GM18505 (cell line): ENCODE measurements at regions not wholly inside any gene's neighbourhood (a gene's known extent, or its start where the extent isn't known, plus 50 kb on each side); places are given as distances from the start of the nearest gene placed in this dataset.
"Not testable (repeated sequence)": the region's sequence is repeated elsewhere in the genome, so short reads cannot be mapped to it uniquely, and the experiment has no call there.

Experiments
- ATAC-seq: cut with Tn5 transposase; IDR thresholded peaks from one replicate; pipeline ENCODE4 v1.9.1; 2021; ENCODE audit not compliant: unreplicated experiment
- POLR2A ChIP-seq: IDR thresholded peaks from 4 replicates; pipeline ENCODE4 v1.6.1; 2011; ENCODE audit warnings: borderline replicate concordance; ENCODE audit not compliant: insufficient read depth, insufficient read length; ENCODE audit errors: extremely low read depth

DNA sequence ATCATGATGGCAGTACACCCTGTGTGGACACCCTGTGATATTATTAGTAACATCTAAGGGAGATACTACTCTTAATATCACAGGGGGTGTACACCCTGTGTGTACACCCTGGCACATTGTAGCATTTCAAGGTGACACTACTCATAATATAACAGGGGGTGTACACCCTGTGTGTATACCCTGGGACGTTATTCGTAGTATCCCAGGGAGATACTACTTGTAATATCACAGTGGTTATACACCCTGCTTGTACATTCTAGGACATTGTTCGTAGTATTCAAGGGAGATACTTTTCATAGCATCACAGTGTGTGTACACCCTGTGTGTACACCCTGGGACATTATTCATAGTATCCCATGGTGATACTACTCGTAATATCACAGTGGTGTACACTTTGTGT, 67.4 kb upstream of the CNIH3 start:
- no peak for ATAC-seq
- no peak for TF ChIP-seq POLR2A

DNA sequence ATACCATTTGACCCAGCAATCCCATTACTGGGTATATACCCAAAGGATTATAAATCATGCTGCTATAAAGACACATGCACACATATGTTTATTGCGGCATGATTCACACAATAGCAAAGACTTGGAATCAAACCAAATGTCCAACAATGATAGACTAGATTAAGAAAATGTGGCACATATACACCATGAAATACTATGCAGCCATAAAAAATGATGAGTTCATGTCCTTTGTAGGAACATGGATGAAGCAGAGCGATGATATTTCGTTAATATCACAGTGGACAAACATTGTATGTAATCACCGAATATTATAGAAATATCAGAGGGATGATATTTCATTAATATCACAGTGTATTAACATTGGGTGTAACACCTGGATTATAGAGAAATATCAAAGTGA, 64.9 kb upstream of the CNIH3 start:
- not testable (repeated sequence) for ATAC-seq

DNA sequence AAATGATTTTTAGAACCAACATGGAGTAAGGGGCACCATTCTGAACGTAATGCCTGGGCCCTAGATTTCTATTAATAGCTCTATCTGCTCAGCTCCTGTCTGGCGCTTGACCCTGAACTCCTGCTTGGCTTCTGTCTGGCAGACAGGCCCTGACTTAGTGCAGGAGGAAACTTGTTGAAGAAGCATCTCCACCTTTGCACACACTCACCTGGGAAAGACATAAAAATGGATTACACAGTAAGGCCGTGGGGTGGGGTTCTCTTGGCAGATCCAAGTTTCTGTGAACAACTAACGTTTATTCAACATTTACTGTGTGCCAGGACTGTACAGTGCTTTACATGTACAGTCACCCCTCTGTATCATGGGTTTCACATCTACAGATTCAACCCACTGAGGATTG, 62.1 kb upstream of the CNIH3 start:
- no peak for TF ChIP-seq POLR2A
- no peak for ATAC-seq

DNA sequence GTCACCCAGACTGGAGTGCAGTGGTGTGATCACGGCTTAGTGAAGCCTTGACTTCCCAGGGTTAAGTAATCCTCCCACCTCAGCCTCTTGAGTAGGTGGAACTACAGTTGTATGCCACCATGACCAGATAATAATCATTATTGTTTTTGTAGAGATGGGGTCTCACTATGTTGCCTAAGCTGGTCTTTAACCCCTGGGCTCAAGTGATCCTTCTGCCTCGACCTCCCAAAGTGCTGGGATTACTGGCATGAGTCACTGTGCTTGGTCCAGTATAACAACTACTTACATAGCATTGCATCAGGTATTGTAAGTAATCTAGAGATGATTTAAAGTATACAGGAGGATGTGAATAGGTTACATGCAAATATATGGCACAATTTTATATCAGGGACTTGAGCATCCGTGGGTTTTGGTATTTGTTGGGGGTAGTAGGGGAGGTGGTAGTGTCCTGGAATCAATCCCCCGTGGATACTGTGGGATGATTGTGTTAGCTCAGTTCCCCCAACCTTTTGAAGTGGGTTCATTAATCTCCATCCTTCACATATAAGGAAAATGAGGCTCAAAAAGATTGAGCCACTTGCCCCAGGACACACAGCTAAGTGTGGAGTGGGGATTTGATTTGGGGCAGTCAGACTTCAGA, 61.4 kb upstream of the CNIH3 start:
- ATAC-seq: no peak
- no peak for TF ChIP-seq POLR2A

DNA sequence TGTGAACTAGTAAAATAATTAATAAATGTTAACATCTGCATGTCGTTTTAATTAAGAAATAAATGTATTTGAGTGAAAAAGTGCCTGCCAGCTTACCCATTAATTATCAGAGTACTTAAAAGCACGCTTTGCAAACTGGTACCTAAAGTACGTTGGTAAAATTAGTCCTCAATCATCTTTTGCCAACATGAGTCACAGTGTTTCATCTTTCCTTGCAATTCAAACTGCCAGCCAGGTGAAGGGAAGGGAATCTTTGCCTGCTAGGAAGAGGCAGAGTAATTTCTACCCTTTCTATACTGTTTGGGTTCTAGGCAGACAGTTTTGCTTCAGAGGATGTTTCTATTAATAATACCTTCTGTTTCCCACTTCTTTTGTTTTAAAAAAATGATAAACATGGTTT, 57.2 kb upstream of the CNIH3 start:
- no peak for TF ChIP-seq POLR2A
- no peak for ATAC-seq

DNA sequence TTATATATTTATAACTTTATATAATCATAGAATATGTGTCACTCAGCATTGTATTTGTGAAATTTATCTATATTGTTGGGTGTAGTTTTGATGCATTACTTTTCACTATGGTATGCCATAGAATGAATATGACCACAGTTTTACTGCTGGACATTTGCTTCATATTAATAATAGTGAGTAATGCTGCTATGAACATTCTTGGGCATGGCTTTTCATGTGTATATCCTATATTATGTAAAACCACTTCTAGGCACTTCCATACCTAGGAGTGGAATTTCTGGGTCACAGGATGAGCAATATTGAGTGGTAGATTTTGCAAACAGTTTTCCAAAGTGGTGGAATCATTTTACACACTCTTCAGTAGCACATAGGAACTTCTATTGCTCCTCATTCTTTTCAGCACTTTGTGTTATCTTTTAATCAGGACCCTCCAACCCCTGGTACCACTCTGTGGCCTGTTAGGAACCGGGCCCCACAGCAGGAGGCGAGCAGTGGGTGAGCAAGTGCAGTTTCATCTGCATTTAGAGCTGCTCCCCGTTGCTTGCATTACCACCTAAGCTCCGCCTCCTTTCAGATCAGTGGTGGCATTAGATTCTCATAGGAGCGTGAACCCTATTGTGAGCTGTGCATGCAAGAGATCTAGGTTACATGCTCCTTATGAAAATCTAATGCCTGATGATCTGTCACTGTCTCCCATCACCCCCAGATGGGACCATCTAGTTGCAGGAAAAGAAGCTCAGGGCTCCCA, 56.0 kb upstream of the CNIH3 start:
- no peak for ATAC-seq
- TF ChIP-seq POLR2A: no peak

DNA sequence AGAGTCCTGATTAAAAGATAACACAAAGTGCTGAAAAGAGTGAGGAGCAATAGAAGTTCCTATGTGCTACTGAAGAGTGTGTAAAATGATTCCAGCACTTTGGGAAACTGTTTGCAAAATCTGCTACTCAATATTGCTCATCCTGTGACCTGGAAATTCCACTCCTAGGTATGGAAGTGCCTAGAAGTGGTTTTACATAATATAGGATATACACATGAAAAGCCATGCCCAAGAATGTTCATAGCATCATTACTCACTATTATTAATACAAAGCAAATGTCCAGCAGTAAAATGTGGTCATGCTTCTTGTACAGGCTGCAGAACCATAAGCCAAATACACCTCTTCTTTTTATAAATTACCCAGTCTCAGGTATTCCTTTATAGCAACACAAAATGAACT, 53.2 kb upstream of the CNIH3 start:
- not testable (repeated sequence) for ATAC-seq

DNA sequence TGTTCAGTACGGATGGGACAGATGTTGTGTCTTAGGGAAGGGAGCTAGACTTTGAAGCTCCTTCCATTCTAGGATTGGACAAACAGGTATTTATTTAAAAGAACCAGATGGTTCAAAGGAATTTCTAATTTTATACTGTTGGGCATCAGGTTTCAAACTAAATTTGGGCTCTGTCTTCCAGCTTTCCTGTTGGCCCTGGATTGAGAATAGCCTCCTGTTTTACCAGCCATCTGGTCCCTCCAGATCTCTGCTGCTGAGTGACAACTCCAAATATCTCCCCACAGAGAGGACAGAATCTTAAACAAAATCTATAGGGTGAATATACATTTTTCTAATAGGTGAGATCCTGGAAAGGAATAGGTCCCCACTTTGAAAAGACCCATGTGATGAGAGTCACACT, 52.5 kb upstream of the CNIH3 start:
- ATAC-seq: no peak
- TF ChIP-seq POLR2A: no peak

DNA sequence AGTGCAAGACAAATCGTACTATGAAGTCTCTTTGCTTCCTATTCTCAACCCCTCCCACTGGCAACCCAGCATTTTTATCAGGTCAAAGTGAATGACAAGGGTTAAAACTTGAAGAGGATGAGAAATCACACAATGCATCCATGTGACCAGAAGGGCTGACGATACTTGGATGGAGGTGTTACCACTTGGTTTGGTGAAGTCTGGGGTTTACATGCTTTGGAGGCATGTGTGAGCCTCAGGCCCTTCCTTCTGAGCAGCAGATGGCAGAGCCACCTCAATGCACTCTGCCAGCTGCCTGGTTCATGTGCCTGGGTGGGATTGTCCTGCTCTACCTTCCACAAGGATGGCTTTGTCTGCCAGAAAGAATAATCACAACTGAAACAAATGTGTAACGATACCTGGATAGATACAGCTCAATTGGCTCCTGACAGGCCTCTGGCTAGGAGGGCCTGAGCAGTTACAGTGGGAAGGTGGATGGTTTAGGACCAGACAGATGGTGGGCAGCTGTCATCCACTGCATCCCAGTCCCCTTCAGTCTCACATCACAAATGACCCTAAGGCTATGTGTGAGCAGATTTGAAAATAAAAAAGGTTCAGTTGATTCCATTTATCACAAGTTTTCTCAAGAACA, 51.5 kb upstream of the CNIH3 start:
- no peak for ATAC-seq
- TF ChIP-seq POLR2A: no peak

DNA sequence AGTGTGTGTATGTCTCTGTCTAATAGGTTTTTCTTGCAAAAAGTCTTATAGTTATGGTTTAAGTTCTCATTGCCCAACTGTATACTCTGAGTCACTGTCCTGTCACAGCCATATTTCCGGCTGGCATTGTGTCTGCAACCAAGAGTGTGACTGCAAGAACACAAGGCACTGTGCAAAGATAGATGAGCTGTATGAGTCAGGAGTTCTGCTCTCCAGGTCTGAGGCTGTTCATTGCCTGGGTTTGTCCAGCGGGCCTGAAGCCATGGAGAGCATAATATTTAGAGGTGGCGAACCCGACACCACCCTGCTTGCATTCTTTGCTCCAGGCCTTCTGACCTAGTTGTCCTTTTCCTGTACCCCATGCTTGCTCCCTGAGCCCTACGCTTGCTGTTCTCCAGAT, 50.9 kb upstream of the CNIH3 start:
- TF ChIP-seq POLR2A: no peak
- no peak for ATAC-seq

DNA sequence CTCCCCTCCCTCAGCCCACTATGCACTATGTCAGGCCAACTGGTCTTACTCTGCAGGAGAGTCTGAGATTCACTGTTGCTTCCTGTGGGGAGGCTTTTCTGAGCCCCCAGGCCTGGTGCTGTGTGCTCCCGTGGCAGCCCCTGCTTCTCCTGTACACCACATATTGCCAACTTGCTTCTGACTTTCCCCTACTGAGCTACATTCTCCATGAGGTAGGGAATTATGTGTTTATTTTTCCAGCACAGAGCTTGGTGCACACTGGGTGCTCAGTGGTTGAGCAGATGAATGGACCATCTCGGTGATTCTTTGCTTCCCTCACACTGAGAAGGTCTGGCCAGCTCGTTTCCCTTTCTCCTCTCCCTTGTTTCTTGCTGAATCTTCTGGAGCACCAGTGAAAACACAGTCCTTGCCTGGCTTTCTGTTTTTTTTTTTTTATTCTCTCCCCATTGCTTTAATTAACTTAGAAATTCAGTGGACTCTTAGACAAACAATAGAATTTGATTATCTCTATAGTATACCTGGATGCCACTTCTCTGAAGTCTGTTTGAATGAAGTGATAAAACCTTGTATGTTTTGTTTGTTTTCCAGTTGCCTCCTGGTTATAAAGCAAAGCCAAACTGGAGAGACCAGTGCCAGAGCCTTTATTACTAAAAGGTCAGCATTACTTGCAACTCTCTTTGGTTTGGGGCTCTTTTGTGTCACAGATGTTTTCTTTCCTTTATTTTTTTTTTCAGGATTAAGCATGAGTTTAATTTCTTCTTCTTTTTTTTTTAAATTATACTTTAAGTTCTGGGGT, 50.3 kb upstream of the CNIH3 start:
- no peak for ATAC-seq
- no peak for TF ChIP-seq POLR2A
